ENCODE measurements at regions not wholly inside any gene's neighbourhood (a gene's known extent, or its start where the extent isn't known, plus 50 kb on each side); places are given as distances from the start of the nearest gene placed in this dataset.

DNA sequence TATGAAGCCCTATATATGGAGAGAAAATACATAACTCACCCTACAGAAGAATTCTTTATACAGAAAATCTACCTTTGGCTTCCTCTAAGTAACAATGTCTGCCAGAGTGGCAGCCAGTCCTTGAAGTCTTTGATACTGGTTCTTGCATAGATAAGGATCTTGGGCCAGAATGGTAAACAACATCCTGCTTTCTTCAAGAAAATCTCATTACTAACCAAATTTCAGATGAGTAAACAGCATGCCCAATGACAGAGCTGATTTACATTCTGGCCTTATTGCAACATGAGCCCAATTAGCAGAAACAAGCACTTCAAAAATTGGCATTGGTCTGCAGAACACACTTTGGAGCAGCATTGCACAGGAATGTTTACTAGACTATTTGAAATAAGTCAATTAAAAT is 336.5 kb upstream of the ST6GAL2 start:
- Histone ChIP-seq H3K4me3 (ENCODE audit: low read depth, low read length) (no peak overlapping the region), H3K36me3 (ENCODE audit: control insufficient read depth, insufficient read depth, low read length) (no peaks in the 10 kb centered on the region), H3K27me3 (ENCODE audit: control insufficient read depth, insufficient read depth, low read length) (no peaks in the 10 kb centered on the region)
- ChIA-PET CTCF (no interaction called here), POLR2A (no interaction called here)
- no peak for DNase-seq (ENCODE audit: low read depth)
- TF ChIP-seq, protein P1, sequence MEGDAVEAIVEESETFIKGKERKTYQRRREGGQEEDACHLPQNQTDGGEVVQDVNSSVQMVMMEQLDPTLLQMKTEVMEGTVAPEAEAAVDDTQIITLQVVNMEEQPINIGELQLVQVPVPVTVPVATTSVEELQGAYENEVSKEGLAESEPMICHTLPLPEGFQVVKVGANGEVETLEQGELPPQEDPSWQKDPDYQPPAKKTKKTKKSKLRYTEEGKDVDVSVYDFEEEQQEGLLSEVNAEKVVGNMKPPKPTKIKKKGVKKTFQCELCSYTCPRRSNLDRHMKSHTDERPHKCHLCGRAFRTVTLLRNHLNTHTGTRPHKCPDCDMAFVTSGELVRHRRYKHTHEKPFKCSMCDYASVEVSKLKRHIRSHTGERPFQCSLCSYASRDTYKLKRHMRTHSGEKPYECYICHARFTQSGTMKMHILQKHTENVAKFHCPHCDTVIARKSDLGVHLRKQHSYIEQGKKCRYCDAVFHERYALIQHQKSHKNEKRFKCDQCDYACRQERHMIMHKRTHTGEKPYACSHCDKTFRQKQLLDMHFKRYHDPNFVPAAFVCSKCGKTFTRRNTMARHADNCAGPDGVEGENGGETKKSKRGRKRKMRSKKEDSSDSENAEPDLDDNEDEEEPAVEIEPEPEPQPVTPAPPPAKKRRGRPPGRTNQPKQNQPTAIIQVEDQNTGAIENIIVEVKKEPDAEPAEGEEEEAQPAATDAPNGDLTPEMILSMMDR (IDR thresholded peaks at IDR 0.05; ENCODE audit: insufficient read depth, low read depth, low read length), result no peak

DNA sequence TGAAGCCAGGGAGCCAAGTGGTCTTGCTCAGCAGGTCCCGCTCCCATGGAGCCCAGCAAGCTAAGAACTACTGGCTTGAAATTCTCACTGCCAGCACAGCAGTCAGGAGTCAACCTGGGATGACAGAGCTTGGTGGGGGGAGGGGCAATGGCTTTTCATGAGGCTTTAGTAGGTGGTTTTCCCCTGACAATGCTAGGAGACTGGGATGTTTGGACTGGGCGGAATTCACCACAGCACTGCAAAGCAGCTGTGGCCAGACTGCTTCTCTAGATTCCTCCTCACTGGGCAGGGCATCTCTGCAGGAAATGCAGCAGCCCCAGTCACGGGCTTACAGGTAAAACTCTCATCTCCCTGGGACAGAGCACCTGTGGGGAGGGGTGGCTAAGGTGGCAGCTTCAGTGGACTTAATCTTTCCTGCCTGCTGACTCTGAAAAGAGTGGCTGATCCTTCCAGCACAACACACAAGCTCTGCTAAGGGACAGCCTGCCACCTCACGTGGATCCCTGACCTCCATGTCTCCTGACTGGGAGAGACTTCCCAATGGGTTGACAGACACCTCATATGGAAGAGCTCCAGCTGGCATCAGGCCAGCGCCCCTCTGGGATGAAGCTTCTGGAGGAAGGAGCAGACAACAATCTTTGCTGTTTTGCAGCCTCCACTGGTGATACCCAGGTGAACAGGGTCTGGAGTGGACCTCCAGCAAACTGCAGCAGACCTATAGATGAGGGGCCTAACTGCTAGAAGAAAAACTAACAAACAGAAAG is 349.7 kb upstream of the ST6GAL2 start:
- ChIA-PET POLR2A (no interaction called here), CTCF (no interaction called here)
- H3K36me3 ChIP-seq (ENCODE audit: control insufficient read depth, insufficient read depth, low read length), result no peaks in the 10 kb centered on the region
- H3K27me3 ChIP-seq (ENCODE audit: control insufficient read depth, insufficient read depth, low read length), result no peaks in the 10 kb centered on the region
- H3K4me3 ChIP-seq (ENCODE audit: low read depth, low read length), result no peak overlapping the region
- DNase-seq (ENCODE audit: low read depth), result no peak
- TF ChIP-seq, protein P1 (IDR thresholded peaks at IDR 0.05; ENCODE audit: insufficient read depth, low read depth, low read length), result no peak

DNA sequence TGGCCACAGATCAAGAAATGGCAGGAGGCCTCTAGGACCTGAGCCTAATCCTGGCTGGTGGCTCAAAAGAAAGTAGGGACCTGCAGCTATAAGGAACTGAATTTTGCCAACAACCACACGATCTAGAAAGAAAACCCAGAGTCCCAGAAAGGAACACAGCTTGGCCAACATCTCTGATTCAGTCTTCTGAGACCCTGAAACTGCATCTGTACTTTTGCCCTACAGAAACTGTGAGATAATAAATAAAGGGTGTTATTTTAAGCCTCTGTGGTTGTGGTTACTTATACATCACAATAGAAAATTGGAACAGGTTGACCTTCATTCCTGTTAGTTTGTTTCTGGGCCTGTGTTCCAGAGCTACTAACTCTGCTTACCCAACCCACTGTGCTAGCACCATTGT is 356.8 kb upstream of the ST6GAL2 start:
- ChIA-PET CTCF (no interaction called here), POLR2A (no interaction called here)
- H3K4me3 ChIP-seq (ENCODE audit: low read depth, low read length), result no peak overlapping the region
- no peak for DNase-seq (ENCODE audit: low read depth)
- H3K27me3 ChIP-seq (ENCODE audit: control insufficient read depth, insufficient read depth, low read length), result no peaks in the 10 kb centered on the region
- TF ChIP-seq, protein P1 (IDR thresholded peaks at IDR 0.05; ENCODE audit: insufficient read depth, low read depth, low read length), result no peak
- no peaks in the 10 kb centered on the region for H3K36me3 ChIP-seq (ENCODE audit: control insufficient read depth, insufficient read depth, low read length)

DNA sequence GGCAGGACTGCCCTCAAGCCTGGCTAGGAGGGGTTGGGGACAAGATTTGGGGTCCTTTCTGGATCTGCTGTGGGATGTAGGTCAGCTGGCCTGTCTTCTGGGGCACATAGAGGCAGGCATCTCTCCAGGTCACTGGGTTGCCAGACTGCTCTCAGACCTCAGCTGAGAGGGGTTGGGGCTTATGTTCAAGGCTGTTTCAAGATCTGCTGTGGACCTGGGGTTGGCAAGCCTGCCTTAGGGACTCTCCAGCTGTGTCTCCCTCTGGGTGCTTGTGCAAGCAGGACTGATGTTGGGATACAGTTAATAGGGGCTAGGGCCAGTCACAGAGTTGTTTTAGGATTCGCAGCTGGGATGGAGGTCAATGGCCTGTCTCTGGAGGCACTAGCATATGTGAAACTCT is 363.0 kb upstream of the ST6GAL2 start:
- ChIA-PET POLR2A (no interaction called here), CTCF (no interaction called here)

DNA sequence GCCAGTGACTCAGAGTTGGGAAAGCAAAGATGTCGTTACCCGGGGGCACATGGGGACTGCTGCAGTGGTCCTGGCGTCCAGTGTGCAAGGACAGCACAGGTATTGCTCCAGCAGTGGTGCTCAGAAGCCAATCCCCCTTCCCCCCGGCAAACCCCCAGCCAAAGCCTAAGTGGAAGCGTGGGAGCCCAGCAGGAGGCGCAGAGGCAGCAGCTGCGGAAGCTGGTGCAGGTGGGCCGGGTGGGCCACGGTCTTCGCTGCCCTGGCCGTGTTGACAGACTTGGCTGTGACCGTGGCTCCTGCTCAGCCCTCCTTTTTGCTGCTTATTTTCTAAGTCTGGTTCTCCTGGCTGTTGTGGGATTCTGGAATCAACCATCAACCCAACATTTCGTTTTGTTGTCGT is 369.8 kb upstream of the ST6GAL2 start:
- TF ChIP-seq, protein P1 (IDR thresholded peaks at IDR 0.05; ENCODE audit: insufficient read depth, low read depth, low read length), result no peak
- ChIA-PET POLR2A (no interaction called here), CTCF (no interaction called here)
- Histone ChIP-seq H3K27me3 (ENCODE audit: control insufficient read depth, insufficient read depth, low read length) (no peaks in the 10 kb centered on the region), H3K4me3 (ENCODE audit: low read depth, low read length) (no peak overlapping the region), H3K36me3 (ENCODE audit: control insufficient read depth, insufficient read depth, low read length) (no peaks in the 10 kb centered on the region)
- DNase-seq (ENCODE audit: low read depth), result no peak

More for the DNA sequence above, 363.0 kb upstream of the ST6GAL2 start:
- Histone ChIP-seq H3K36me3 (ENCODE audit: control insufficient read depth, insufficient read depth, low read length) (no peaks in the 10 kb centered on the region), H3K27me3 (ENCODE audit: control insufficient read depth, insufficient read depth, low read length) (no peaks in the 10 kb centered on the region), H3K4me3 (ENCODE audit: low read depth, low read length) (no peak overlapping the region)
- no peak for DNase-seq (ENCODE audit: low read depth)
- TF ChIP-seq, protein P1 (IDR thresholded peaks at IDR 0.05; ENCODE audit: insufficient read depth, low read depth, low read length), result no peak
